NT2/D1 (cell line): ENCODE measurements at regions not wholly inside any gene's neighbourhood (a gene's known extent, or its start where the extent isn't known, plus 50 kb on each side); places are given as distances from the start of the nearest gene placed in this dataset.

ENCODE experiments used
- DNase-seq: peaks from one replicate; pipeline ENCODE4 v3.0.0-alpha.2; 2011; ENCODE audit warnings: low read depth, low spot score
- H3K27me3 ChIP-seq: 2 replicates; pipeline ENCODE4 v1.6.0; 2011; ENCODE audit warnings: mild to moderate bottlenecking; ENCODE audit not compliant: insufficient read length, insufficient read depth
- H3K36me3 ChIP-seq: 2 replicates; pipeline ENCODE4 v1.6.1; 2011; ENCODE audit warnings: mild to moderate bottlenecking, low read length, mixed read lengths; ENCODE audit not compliant: insufficient read depth, insufficient read length
- H3K4me1 ChIP-seq: 2 replicates; pipeline ENCODE4 v1.5.1; 2011; ENCODE audit not compliant: insufficient read depth, insufficient read length
- H3K4me3 ChIP-seq: 2 replicates; pipeline ENCODE4 v1.5.1; 2011; ENCODE audit warnings: low read depth; ENCODE audit not compliant: insufficient read length
- H3K9ac ChIP-seq: 2 replicates; pipeline ENCODE4 v1.6.0; 2011; ENCODE audit warnings: low read depth; ENCODE audit not compliant: insufficient read length
- H3K9me3 ChIP-seq: 2 replicates; pipeline ENCODE4 v1.5.1; 2011; ENCODE audit warnings: mild to moderate bottlenecking, low read length; ENCODE audit not compliant: insufficient read depth
- SUZ12 ChIP-seq: IDR thresholded peaks from 2 replicates; pipeline ENCODE4 v1.6.1; 2011; ENCODE audit not compliant: insufficient read length, insufficient read depth; ENCODE audit errors: extremely low read depth
- YY1 ChIP-seq: IDR thresholded peaks from 2 replicates; pipeline ENCODE4 v1.6.1; 2011; ENCODE audit not compliant: insufficient read length, insufficient read depth
- ZNF274 ChIP-seq: IDR thresholded peaks from 2 replicates; pipeline ENCODE4 v1.6.1; 2011; ENCODE audit warnings: mild to moderate bottlenecking, low read depth, low read length

DNA sequence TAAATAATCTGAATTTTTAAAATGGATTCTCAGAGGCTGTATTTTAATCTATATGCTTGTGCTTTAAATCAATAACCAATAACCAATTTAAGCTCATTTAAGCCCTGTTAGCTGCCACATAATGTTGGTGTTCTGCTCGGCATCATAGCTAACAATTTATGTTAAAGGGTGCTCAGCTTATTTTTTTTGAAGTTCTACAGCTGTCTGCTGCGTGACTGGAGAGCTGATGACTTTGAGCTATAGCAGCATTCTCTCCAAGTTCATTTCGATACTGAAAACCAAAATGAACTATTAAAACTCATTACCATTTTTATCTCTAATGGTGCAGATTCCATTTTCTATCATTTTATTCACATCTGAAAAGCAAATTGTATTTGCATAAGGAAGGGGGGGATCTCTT is 357.8 kb downstream of the AJAP1 start:
- Histone ChIP-seq H3K4me1 (peaks cover 4% of the 10 kb centered on the region), H3K36me3 (no peaks in the 10 kb centered on the region), H3K9me3 (no peaks in the 10 kb centered on the region), H3K9ac (no peak overlapping the region), H3K4me3 (no peak overlapping the region), H3K27me3 (no peaks in the 10 kb centered on the region)
- no peak for DNase-seq
- no peak for TF ChIP-seq SUZ12
- TF ChIP-seq ZNF274 = no peak
- no peak for TF ChIP-seq YY1

DNA sequence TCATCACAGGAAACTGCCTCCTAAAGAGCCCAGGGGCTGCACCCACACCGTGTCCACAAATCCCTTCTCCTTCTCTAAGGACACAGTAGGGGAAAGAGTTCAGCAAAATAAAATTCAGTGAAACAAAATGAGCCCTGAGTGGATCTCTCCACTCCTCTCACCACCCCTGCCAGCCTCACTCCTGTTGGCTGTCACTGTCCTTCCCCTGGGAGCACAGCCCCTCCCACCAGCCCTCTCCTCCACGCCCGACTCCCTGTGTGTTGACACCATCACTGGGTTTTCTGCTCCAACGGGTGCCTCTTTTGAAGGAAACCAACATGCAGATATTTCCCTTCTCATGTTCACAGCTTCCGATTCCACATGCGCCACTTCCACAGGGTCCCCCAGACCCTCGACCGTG is 356.2 kb downstream of the AJAP1 start:
- H3K36me3 ChIP-seq = no peaks in the 10 kb centered on the region
- TF ChIP-seq ZNF274 = no peak
- no peak for TF ChIP-seq SUZ12
- no peak for TF ChIP-seq YY1
- H3K4me1 ChIP-seq = peaks cover 4% of the 10 kb centered on the region
- no peak overlapping the region for H3K4me3 ChIP-seq
- H3K9ac ChIP-seq = no peak overlapping the region
- no peaks in the 10 kb centered on the region for H3K27me3 ChIP-seq
- no peaks in the 10 kb centered on the region for H3K9me3 ChIP-seq
- no peak for DNase-seq

DNA sequence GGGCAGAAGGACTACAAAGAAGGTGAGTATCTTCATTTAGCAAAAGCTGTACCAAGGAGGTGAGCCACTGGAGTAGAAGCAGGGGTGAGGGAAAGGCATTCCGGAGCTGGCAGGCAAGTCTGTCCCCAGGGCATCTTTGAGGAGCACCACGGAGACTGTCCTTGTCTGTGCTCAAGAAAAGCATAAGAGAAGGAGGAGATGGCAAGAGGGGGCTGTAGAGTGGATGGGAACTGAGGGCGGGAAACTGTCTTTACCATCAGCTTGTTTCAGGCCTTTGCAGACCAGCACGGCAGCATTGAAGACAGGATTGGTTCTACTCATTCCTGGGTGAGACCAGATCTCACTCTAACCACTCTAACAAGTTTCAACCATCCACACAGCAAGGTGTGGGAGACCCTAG is 355.8 kb downstream of the AJAP1 start:
- Histone ChIP-seq H3K9ac (no peak overlapping the region), H3K4me1 (peaks cover 4% of the 10 kb centered on the region), H3K36me3 (no peaks in the 10 kb centered on the region), H3K9me3 (no peaks in the 10 kb centered on the region), H3K27me3 (no peaks in the 10 kb centered on the region), H3K4me3 (no peak overlapping the region)
- TF ChIP-seq YY1 (no peak), SUZ12 (no peak), ZNF274 (no peak)
- DNase-seq = no peak

DNA sequence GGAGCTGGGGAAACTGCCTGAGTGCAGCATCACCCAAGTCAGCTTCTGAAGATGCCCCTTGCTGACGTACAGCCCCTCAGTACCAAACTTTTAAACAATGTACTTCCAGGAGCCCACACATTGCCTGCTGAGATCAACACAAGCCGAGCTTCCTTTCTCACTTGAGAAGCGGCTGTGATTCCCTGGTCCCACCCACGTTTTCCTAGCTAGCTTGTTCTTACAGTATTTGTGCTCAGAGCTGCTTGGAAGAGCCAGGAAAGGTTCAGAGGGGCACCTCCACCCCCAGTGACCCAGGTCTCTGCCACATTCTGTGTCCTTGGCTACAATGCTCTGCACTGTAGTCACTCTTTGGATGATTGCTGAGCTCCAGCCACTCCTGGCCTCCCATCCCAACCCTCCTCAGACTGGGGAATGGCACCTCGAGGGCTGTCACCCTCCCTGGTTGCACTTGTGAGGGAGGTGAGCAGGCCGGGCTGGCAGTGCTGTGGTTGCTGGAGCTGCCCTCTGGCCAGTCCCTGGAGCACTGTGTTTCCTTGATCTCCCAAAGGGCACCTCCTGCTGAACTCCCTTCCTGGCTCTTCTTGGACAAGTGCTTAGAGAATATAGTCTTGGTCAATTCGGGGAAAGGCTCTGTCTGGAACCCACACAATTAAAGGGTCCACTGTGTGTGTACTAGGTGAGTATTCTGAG is 355.1 kb downstream of the AJAP1 start:
- Histone ChIP-seq H3K9ac (no peak overlapping the region), H3K27me3 (no peaks in the 10 kb centered on the region), H3K9me3 (no peaks in the 10 kb centered on the region), H3K36me3 (no peaks in the 10 kb centered on the region), H3K4me1 (peaks cover 4% of the 10 kb centered on the region), H3K4me3 (no peak overlapping the region)
- TF ChIP-seq ZNF274 = no peak
- TF ChIP-seq YY1 = no peak
- no peak for TF ChIP-seq SUZ12
- no peak for DNase-seq

DNA sequence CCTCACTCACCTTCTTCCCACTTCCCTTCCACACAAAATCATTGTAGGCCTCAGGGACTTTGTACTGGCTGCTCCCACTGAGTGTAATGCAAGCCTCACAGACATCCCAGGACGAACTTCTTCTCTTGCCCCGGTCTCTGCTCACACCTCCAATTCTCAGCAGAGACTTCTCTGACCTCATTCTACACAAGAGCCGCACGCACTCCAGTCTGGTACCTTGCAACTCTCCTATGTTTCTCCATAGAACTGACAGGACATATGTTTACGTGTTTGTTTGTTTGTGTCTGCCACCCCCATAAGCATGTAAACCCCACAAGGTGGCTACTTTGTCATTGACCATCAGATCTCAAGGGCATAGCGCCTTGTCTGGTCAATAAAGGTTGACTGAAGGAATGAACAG is 350.8 kb downstream of the AJAP1 start:
- Histone ChIP-seq H3K36me3 (no peaks in the 10 kb centered on the region), H3K9ac (no peak overlapping the region), H3K9me3 (no peaks in the 10 kb centered on the region), H3K27me3 (no peaks in the 10 kb centered on the region), H3K4me1 (peaks cover 2% of the 10 kb centered on the region), H3K4me3 (no peak overlapping the region)
- TF ChIP-seq YY1 = no peak
- no peak for TF ChIP-seq ZNF274
- no peak for TF ChIP-seq SUZ12
- DNase-seq = no peak

DNA sequence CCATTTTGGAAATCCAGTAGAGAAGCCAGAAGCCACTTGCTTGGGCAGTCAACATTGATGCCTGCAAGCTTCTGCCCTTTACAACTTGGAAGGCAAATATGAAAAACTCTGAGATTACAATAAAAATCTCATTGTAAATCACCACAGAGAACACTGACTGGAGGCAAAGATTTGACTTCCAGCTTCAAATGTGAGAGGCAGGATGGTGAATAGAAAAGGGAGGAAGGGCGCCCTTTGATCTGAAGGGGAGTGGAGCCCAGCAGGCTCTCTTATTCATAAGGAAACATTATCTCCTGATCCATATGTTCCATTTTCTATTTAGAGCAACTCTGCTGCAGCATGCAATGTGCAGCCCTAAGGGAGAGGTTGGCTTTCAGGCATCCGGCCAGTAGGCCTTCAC is 348.3 kb downstream of the AJAP1 start:
- no peaks in the 10 kb centered on the region for H3K4me1 ChIP-seq
- no peak overlapping the region for H3K9ac ChIP-seq
- H3K9me3 ChIP-seq = no peaks in the 10 kb centered on the region
- TF ChIP-seq SUZ12 (no peak), YY1 (no peak), ZNF274 (no peak)
- H3K27me3 ChIP-seq = no peaks in the 10 kb centered on the region
- H3K36me3 ChIP-seq = no peaks in the 10 kb centered on the region
- H3K4me3 ChIP-seq = no peak overlapping the region
- DNase-seq = no peak

DNA sequence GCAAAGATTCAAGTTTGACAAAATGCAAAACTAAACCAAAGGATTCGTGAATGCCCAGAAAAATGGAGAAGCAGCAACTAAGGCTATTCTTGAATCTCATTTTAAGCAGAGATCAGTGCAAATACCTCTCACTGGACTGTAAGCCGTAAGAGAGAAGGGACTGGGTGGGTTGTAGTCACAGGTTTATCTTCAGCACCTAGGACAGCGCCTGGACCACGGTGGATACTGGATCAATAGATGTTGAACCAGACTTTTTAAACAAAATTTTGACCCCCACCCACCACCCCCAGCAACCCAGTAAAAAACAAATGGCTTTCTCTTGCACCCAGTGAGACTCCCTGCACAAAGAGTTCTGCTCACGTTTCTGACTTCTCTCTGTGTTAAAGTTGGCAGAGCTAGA is 347.1 kb downstream of the AJAP1 start:
- no peak for DNase-seq
- H3K27me3 ChIP-seq = no peaks in the 10 kb centered on the region
- H3K9ac ChIP-seq = no peak overlapping the region
- no peaks in the 10 kb centered on the region for H3K4me1 ChIP-seq
- TF ChIP-seq ZNF274 = no peak
- TF ChIP-seq SUZ12 = no peak
- TF ChIP-seq YY1 = no peak
- H3K36me3 ChIP-seq = no peaks in the 10 kb centered on the region
- H3K9me3 ChIP-seq = no peaks in the 10 kb centered on the region
- H3K4me3 ChIP-seq = no peak overlapping the region

DNA sequence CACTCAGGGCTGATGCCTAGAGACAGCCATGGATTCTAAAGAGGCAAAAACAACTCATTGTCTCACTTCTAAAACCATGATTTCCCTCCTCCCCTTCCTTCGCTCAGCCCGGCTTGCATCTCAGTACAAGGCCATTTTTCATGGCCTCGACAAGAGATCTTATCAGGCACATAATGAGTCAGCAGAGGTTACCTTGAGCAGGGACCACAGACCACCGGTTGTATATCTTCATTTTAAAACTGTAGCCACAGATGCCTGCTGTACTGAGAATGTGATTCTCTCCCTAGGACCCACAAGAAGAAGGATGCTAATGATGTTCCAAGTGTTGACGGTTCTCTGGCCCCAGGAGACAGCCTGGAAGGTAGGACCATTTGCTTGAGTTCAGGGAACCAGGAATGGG is 331.9 kb downstream of the AJAP1 start:
- no peaks in the 10 kb centered on the region for H3K27me3 ChIP-seq
- no peak for DNase-seq
- no peak for TF ChIP-seq YY1
- TF ChIP-seq SUZ12 = no peak
- TF ChIP-seq ZNF274 = no peak

More for the DNA sequence above, 331.9 kb downstream of the AJAP1 start:
- H3K9ac ChIP-seq = no peak overlapping the region
- no peaks in the 10 kb centered on the region for H3K36me3 ChIP-seq
- no peak overlapping the region for H3K4me3 ChIP-seq
- H3K4me1 ChIP-seq = no peaks in the 10 kb centered on the region
- H3K9me3 ChIP-seq = no peaks in the 10 kb centered on the region
